ENCODE measurements at regions not wholly inside any gene's neighbourhood (a gene's known extent, or its start where the extent isn't known, plus 50 kb on each side); places are given as distances from the start of the nearest gene placed in this dataset.
"Not testable (repeated sequence)": the region's sequence is repeated elsewhere in the genome, so short reads cannot be mapped to it uniquely, and the experiment has no call there.

GRCh38 chr10:33612116-33612515 lies 277.6 kb upstream of the NRP1 start:
- Histone ChIP-seq H3K4me1 (peaks cover 0 to 15% (median 0%) of the 10 kb centered on the region in 10 experiments; a peak in 6 of 20 replicates), H4K20me1 (no peaks in the 10 kb centered on the region), H3K4me3 (no peak overlapping the region), H3K4me2 (peak overlapping the region in 4 of 11 experiments; percentile 26 to 39 (median 32); a peak in 6 of 22 replicates), H3K9me3 (replicated peaks in 1 of 11) (peaks cover 13 to 27% (median 19%) of the 10 kb centered on the region in 11 experiments), H3K9ac (no peak overlapping the region), H3K27me3 (no peaks in the 10 kb centered on the region), H3K27ac (peak overlapping the region in 3 of 11 experiments; percentile 1 to 37 (median 3); a peak in 4 of 22 replicates), H3K36me3 (no peaks in the 10 kb centered on the region)
- TF ChIP-seq Cebpa-rat (IDR thresholded peaks at IDR 0.05): no peak

- H3K9me3 ChIP-seq (replicated peaks in 1 of 11): peaks cover 13 to 27% (median 19%) of the 10 kb centered on the region in 11 experiments
- no peak overlapping the region for H3K4me3 ChIP-seq
- no peak overlapping the region for H3K27ac ChIP-seq
- no peak overlapping the region for H3K9ac ChIP-seq
- peaks cover 0 to 13% (median 0%) of the 10 kb centered on the region in 10 experiments; a peak in 5 of 20 replicates for H3K4me1 ChIP-seq
- no peaks in the 10 kb centered on the region for H3K36me3 ChIP-seq
- no peaks in the 10 kb centered on the region for H3K27me3 ChIP-seq
- H3K4me2 ChIP-seq: no peak overlapping the region
- no peak for TF ChIP-seq Cebpa-rat (IDR thresholded peaks at IDR 0.05)
- H4K20me1 ChIP-seq: no peaks in the 10 kb centered on the region
Observed at GRCh38 chr10:33611423-33611822, 277.0 kb upstream of the NRP1 start.

- H3K27ac ChIP-seq: no peak overlapping the region
Observed at GRCh38 chr10:33609546-33609945, 275.1 kb upstream of the NRP1 start.

GRCh38 chr10:33602278-33602677 lies 267.8 kb upstream of the NRP1 start:
- peaks cover 13 to 33% (median 20%) of the 10 kb centered on the region in 11 experiments for H3K9me3 ChIP-seq (replicated peaks in 1 of 11)
- H3K4me3 ChIP-seq: no peak overlapping the region
- H3K27me3 ChIP-seq: no peaks in the 10 kb centered on the region
- H3K27ac ChIP-seq: no peak overlapping the region
- no peaks in the 10 kb centered on the region for H4K20me1 ChIP-seq
- H3K36me3 ChIP-seq: no peaks in the 10 kb centered on the region; a peak in 1 of 22 replicates
- H3K4me2 ChIP-seq: no peak overlapping the region
- no peaks in the 10 kb centered on the region for H3K4me1 ChIP-seq
- no peak overlapping the region for H3K9ac ChIP-seq
- TF ChIP-seq Cebpa-rat (IDR thresholded peaks at IDR 0.05): no peak

More at GRCh38 chr10:33609546-33609945, 275.1 kb upstream of the NRP1 start:
- Histone ChIP-seq H3K9me3 (replicated peaks in 1 of 11) (peaks cover 13 to 27% (median 19%) of the 10 kb centered on the region in 11 experiments), H3K4me1 (peaks cover 0 to 13% (median 0%) of the 10 kb centered on the region in 10 experiments; a peak in 5 of 20 replicates), H3K4me3 (no peak overlapping the region), H3K9ac (no peak overlapping the region), H4K20me1 (no peaks in the 10 kb centered on the region), H3K36me3 (no peaks in the 10 kb centered on the region), H3K4me2 (no peak overlapping the region), H3K27me3 (no peaks in the 10 kb centered on the region)
- no peak for TF ChIP-seq Cebpa-rat (IDR thresholded peaks at IDR 0.05)

- no peak overlapping the region for H3K9ac ChIP-seq
- H3K4me3 ChIP-seq: no peak overlapping the region
- no peak overlapping the region for H3K27ac ChIP-seq
- H3K4me2 ChIP-seq: no peak overlapping the region
- peaks cover 13 to 33% (median 20%) of the 10 kb centered on the region in 11 experiments for H3K9me3 ChIP-seq (replicated peaks in 1 of 11)
- no peaks in the 10 kb centered on the region; a peak in 1 of 22 replicates for H3K36me3 ChIP-seq
- no peak for TF ChIP-seq Cebpa-rat (IDR thresholded peaks at IDR 0.05)
- H3K4me1 ChIP-seq: peaks cover 0 to 6% (median 0%) of the 10 kb centered on the region in 10 experiments; a peak in 1 of 20 replicates
- H3K27me3 ChIP-seq: no peaks in the 10 kb centered on the region
- no peaks in the 10 kb centered on the region for H4K20me1 ChIP-seq
Observed at GRCh38 chr10:33600381-33600780, 265.9 kb upstream of the NRP1 start.

- Histone ChIP-seq H3K9me3 (replicated peaks in 1 of 11) (peaks cover 13 to 33% (median 20%) of the 10 kb centered on the region in 11 experiments), H3K36me3 (no peaks in the 10 kb centered on the region; a peak in 1 of 22 replicates), H3K4me1 (peaks cover 0 to 6% (median 0%) of the 10 kb centered on the region in 10 experiments; a peak in 1 of 20 replicates), H3K27me3 (no peaks in the 10 kb centered on the region), H3K9ac (no peak overlapping the region), H4K20me1 (no peaks in the 10 kb centered on the region), H3K4me2 (peak overlapping the region in 1 of 11 experiments; percentile 33; a peak in 2 of 22 replicates), H3K27ac (no peak overlapping the region), H3K4me3 (no peak overlapping the region)
- no peak for TF ChIP-seq Cebpa-rat (IDR thresholded peaks at IDR 0.05)
Observed at GRCh38 chr10:33596422-33596821, 262.0 kb upstream of the NRP1 start.

- no peaks in the 10 kb centered on the region for H3K27me3 ChIP-seq
- no peak for TF ChIP-seq Cebpa-rat (IDR thresholded peaks at IDR 0.05)
- no peak overlapping the region for H3K9ac ChIP-seq
- H3K4me1 ChIP-seq: peaks cover 0 to 6% (median 0%) of the 10 kb centered on the region in 10 experiments; a peak in 1 of 20 replicates
- no peaks in the 10 kb centered on the region; a peak in 1 of 22 replicates for H3K36me3 ChIP-seq
- no peak overlapping the region for H3K27ac ChIP-seq
- peaks cover 8 to 20% (median 16%) of the 10 kb centered on the region in 11 experiments for H3K9me3 ChIP-seq (replicated peaks in 1 of 11)
- H3K4me3 ChIP-seq: no peak overlapping the region
- H4K20me1 ChIP-seq: no peaks in the 10 kb centered on the region
- H3K4me2 ChIP-seq: no peak overlapping the region
Observed at GRCh38 chr10:33594475-33594874, 260.0 kb upstream of the NRP1 start.

GRCh38 chr10:33588974-33589600 lies 254.6 kb upstream of the NRP1 start:
- Histone ChIP-seq H4K20me1 (no peaks in the 10 kb centered on the region), H3K9ac (no peak overlapping the region)
- TF ChIP-seq Cebpa-rat (IDR thresholded peaks at IDR 0.05): no peak

GRCh38 chr10:33584596-33584995 lies 250.1 kb upstream of the NRP1 start:
- H3K9ac ChIP-seq, H3K27ac ChIP-seq: not testable (repeated sequence)
- H3K9me3 ChIP-seq (replicated peaks in 1 of 11): peaks cover 0 to 15% (median 9%) of the 10 kb centered on the region in 11 experiments; a peak in 14 of 22 replicates

More at GRCh38 chr10:33588974-33589600, 254.6 kb upstream of the NRP1 start:
- Histone ChIP-seq H3K4me1 (no peaks in the 10 kb centered on the region), H3K4me2 (no peak overlapping the region), H3K36me3 (no peaks in the 10 kb centered on the region), H3K27ac (no peak overlapping the region), H3K9me3 (replicated peaks in 1 of 11) (peaks cover 0 to 15% (median 9%) of the 10 kb centered on the region in 11 experiments; a peak in 14 of 22 replicates), H3K4me3 (no peak overlapping the region), H3K27me3 (no peaks in the 10 kb centered on the region)

GRCh38 chr10:33579996-33580395 lies 245.5 kb upstream of the NRP1 start:
- no peak overlapping the region for H3K4me2 ChIP-seq
- no peaks in the 10 kb centered on the region for H3K9me3 ChIP-seq (replicated peaks in 1 of 11)
- no peak for TF ChIP-seq Cebpa-rat (IDR thresholded peaks at IDR 0.05)
- H3K27ac ChIP-seq: no peak overlapping the region
- no peaks in the 10 kb centered on the region for H3K4me1 ChIP-seq
- H3K4me3 ChIP-seq: no peak overlapping the region
- H3K36me3 ChIP-seq: no peaks in the 10 kb centered on the region
- no peaks in the 10 kb centered on the region for H4K20me1 ChIP-seq
- no peaks in the 10 kb centered on the region for H3K27me3 ChIP-seq
- H3K9ac ChIP-seq: no peak overlapping the region

More at GRCh38 chr10:33584596-33584995, 250.1 kb upstream of the NRP1 start:
- H3K4me3 ChIP-seq, H4K20me1 ChIP-seq, H3K4me1 ChIP-seq, H3K36me3 ChIP-seq, H3K27me3 ChIP-seq, H3K4me2 ChIP-seq: not testable (repeated sequence)

Measured in BLaER1 treated with 17β-estradiol and CSF1 and Interleukin-3, amounts not matched to agents 10 nM and 100 nM (cell line).